ENCODE measurements at regions not wholly inside any gene's neighbourhood (a gene's known extent, or its start where the extent isn't known, plus 50 kb on each side); places are given as distances from the start of the nearest gene placed in this dataset.

- H3K4me1 ChIP-seq: no peaks in the 10 kb centered on the region
- 94 to 96% methylated on average over 2 of the region's 2 CpGs for WGBS, 2 donors
- no peak overlapping the region for H3K4me3 ChIP-seq
- TF ChIP-seq POLR2A (IDR thresholded peaks at IDR 0.05): no peak
- no peak for TF ChIP-seq CTCF (IDR thresholded peaks at IDR 0.05)
- intact Hi-C loops (cut with DNase I): no loop called here
- H3K27me3 ChIP-seq: no peaks in the 10 kb centered on the region
- no peak overlapping the region for H3K27ac ChIP-seq
- H3K36me3 ChIP-seq: no peaks in the 10 kb centered on the region
- DNase-seq: no peak
- H3K9me3 ChIP-seq: no peaks in the 10 kb centered on the region
Observed at GRCh38 chr3:74370342-74370741, 244.1 kb downstream of the CNTN3 start.

- Histone ChIP-seq H3K4me3 (no peak overlapping the region), H3K4me1 (no peaks in the 10 kb centered on the region), H3K36me3 (no peaks in the 10 kb centered on the region), H3K27ac (no peak overlapping the region), H3K27me3 (no peaks in the 10 kb centered on the region), H3K9me3 (no peaks in the 10 kb centered on the region)
- intact Hi-C loops (cut with DNase I): no loop called here
- TF ChIP-seq CTCF (IDR thresholded peaks at IDR 0.05) (no peak), POLR2A (IDR thresholded peaks at IDR 0.05) (no peak)
- 65 to 94% methylated on average over 1 of the region's 1 CpG for WGBS, 2 donors
- no peak for DNase-seq
Observed at GRCh38 chr3:74366331-74366730, 248.1 kb downstream of the CNTN3 start.

GRCh38 chr3:74363346-74363745, 251.1 kb downstream of the CNTN3 start:
- H3K36me3 ChIP-seq: no peaks in the 10 kb centered on the region
- DNase-seq: no peak
- no peak overlapping the region for H3K4me3 ChIP-seq
- H3K27ac ChIP-seq: no peak overlapping the region
- no peaks in the 10 kb centered on the region for H3K4me1 ChIP-seq
- intact Hi-C loops (cut with DNase I): no loop called here
- H3K9me3 ChIP-seq: no peaks in the 10 kb centered on the region
- TF ChIP-seq CTCF (IDR thresholded peaks at IDR 0.05) (no peak), POLR2A (IDR thresholded peaks at IDR 0.05) (no peak)
- no peaks in the 10 kb centered on the region for H3K27me3 ChIP-seq
- 85 to 94% methylated on average over 1 of the region's 1 CpG for WGBS, 2 donors

GRCh38 chr3:74360406-74360805, 254.1 kb downstream of the CNTN3 start:
- intact Hi-C loops (cut with DNase I): no loop called here
- Histone ChIP-seq H3K27ac (no peak overlapping the region), H3K4me1 (no peaks in the 10 kb centered on the region), H3K27me3 (no peaks in the 10 kb centered on the region), H3K4me3 (no peak overlapping the region), H3K36me3 (no peaks in the 10 kb centered on the region), H3K9me3 (peaks cover 0 to 7% (median 0%) of the 10 kb centered on the region in 3 donors)
- TF ChIP-seq POLR2A (IDR thresholded peaks at IDR 0.05): no peak
- TF ChIP-seq CTCF (IDR thresholded peaks at IDR 0.05): no peak
- DNase-seq: no peak

GRCh38 chr3:74357881-74358280, 256.6 kb downstream of the CNTN3 start:
- intact Hi-C loops (cut with DNase I): no loop called here
- Histone ChIP-seq H3K9me3 (peaks cover 0 to 7% (median 0%) of the 10 kb centered on the region in 3 donors), H3K27me3 (no peaks in the 10 kb centered on the region), H3K27ac (no peak overlapping the region), H3K4me1 (no peaks in the 10 kb centered on the region), H3K36me3 (no peaks in the 10 kb centered on the region), H3K4me3 (no peak overlapping the region)
- no peak for DNase-seq
- TF ChIP-seq CTCF (IDR thresholded peaks at IDR 0.05): no peak
- TF ChIP-seq POLR2A (IDR thresholded peaks at IDR 0.05): no peak
- 74 to 83% methylated on average over 6 of the region's 6 CpGs for WGBS, 2 donors

All from esophagus squamous epithelium (tissue), 5 donors.